ENCODE measurements at regions not wholly inside any gene's neighbourhood (a gene's known extent, or its start where the extent isn't known, plus 50 kb on each side); places are given as distances from the start of the nearest gene placed in this dataset.

- TF ChIP-seq, protein P1, sequence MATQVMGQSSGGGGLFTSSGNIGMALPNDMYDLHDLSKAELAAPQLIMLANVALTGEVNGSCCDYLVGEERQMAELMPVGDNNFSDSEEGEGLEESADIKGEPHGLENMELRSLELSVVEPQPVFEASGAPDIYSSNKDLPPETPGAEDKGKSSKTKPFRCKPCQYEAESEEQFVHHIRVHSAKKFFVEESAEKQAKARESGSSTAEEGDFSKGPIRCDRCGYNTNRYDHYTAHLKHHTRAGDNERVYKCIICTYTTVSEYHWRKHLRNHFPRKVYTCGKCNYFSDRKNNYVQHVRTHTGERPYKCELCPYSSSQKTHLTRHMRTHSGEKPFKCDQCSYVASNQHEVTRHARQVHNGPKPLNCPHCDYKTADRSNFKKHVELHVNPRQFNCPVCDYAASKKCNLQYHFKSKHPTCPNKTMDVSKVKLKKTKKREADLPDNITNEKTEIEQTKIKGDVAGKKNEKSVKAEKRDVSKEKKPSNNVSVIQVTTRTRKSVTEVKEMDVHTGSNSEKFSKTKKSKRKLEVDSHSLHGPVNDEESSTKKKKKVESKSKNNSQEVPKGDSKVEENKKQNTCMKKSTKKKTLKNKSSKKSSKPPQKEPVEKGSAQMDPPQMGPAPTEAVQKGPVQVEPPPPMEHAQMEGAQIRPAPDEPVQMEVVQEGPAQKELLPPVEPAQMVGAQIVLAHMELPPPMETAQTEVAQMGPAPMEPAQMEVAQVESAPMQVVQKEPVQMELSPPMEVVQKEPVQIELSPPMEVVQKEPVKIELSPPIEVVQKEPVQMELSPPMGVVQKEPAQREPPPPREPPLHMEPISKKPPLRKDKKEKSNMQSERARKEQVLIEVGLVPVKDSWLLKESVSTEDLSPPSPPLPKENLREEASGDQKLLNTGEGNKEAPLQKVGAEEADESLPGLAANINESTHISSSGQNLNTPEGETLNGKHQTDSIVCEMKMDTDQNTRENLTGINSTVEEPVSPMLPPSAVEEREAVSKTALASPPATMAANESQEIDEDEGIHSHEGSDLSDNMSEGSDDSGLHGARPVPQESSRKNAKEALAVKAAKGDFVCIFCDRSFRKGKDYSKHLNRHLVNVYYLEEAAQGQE (IDR thresholded peaks at IDR 0.05; ENCODE audit: borderline replicate concordance): no peak
- TF ChIP-seq, protein P1 (CRISPR knock-in tag; IDR thresholded peaks at IDR 0.05; ENCODE audit: low read depth): no peak
- TF ChIP-seq ETV5 (CRISPR knock-in tag; IDR thresholded peaks at IDR 0.05; ENCODE audit: low read depth) (no peak), ARID2 (IDR thresholded peaks at IDR 0.05) (no peak), MXI1 (IDR thresholded peaks at IDR 0.05; ENCODE audit: low read depth, low read length) (no peak), STAT6 (CRISPR knock-in tag; IDR thresholded peaks at IDR 0.05) (no peak), FOXK1 (CRISPR knock-in tag; IDR thresholded peaks at IDR 0.05; ENCODE audit: borderline replicate concordance) (no peak), CTCF (IDR thresholded peaks at IDR 0.05 in 2 of 3, conservative IDR thresholded peaks at IDR 0.05 in 1 of 3; ENCODE audit: insufficient read depth in 2 of 3, low read depth in 1 of 3, low read length in 3 of 3) (no peak), ZNF184 (CRISPR knock-in tag; IDR thresholded peaks at IDR 0.05) (no peak), MAZ (CRISPR knock-in tag; conservative IDR thresholded peaks at IDR 0.05 in 1 of 2, IDR thresholded peaks at IDR 0.05 in 1 of 2) (no peak), SMARCA5 (IDR thresholded peaks at IDR 0.05) (no peak), KAT2B (IDR thresholded peaks at IDR 0.05; ENCODE audit: low read depth, low read length) (no peak), POLR2A (conservative IDR thresholded peaks at IDR 0.05) (no peak), CHD2 (IDR thresholded peaks at IDR 0.05; ENCODE audit: low read depth, low read length) (no peak), HDAC2 (IDR thresholded peaks at IDR 0.05) (no peak)
Observed at GRCh38 chr3:166446986-166447385, 609.8 kb upstream of the BCHE start.

All from K562 (cell line).